IPS-NIHi7 (cell line): ENCODE measurements at regions not wholly inside any gene's neighbourhood (a gene's known extent, or its start where the extent isn't known, plus 50 kb on each side); places are given as distances from the start of the nearest gene placed in this dataset.
A peak's percentile ranks its signal among the peaks of the same experiment; 100 is the strongest.
"Not testable (repeated sequence)": the region's sequence is repeated elsewhere in the genome, so short reads cannot be mapped to it uniquely, and the experiment has no call there.

Experiments
- DNase-seq: peaks from one replicate; pipeline ENCODE4 v3.0.0; 2012; ENCODE audit warnings: mixed read lengths; ENCODE audit errors: extremely low spot score

DNA sequence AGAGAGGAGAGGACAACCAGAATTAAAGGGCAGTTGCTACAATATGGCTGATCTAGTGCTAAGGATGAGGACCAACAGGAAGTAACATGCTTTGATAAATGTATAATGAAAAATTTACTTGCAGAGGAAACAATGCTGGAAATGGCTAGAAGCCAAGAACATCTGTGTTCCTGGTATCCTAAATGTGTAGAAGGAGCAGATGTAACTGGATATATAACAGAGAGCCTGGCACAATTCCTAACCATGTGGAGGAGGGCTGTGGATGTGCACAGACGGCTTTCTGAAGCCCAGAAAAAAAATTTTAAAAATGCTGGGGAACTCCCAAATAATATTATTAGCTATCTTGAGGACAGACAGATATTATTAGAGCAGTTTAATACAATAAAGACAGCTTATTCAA is 159.4 kb upstream of the GBE1 start:
- DNase-seq: no peak

DNA sequence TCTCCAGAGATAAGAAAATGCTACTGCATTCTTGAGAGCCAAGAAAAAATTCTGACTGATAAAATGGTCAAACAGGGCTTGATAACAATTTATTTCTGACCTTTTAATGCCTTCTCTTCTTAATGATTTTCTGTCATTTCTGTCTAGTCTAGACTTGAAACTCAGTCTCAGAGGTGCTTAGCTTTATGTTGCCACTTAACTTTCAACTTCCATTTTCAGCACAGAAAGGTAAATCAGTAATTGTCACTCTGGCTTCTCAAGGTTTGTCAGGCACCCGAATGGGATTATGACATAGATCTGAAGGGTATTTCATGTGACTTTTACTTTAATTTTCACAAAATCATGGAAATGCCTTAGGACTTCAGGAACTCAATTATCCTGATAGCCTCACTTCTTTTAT is 155.4 kb upstream of the GBE1 start:
- DNase-seq: no peak

DNA sequence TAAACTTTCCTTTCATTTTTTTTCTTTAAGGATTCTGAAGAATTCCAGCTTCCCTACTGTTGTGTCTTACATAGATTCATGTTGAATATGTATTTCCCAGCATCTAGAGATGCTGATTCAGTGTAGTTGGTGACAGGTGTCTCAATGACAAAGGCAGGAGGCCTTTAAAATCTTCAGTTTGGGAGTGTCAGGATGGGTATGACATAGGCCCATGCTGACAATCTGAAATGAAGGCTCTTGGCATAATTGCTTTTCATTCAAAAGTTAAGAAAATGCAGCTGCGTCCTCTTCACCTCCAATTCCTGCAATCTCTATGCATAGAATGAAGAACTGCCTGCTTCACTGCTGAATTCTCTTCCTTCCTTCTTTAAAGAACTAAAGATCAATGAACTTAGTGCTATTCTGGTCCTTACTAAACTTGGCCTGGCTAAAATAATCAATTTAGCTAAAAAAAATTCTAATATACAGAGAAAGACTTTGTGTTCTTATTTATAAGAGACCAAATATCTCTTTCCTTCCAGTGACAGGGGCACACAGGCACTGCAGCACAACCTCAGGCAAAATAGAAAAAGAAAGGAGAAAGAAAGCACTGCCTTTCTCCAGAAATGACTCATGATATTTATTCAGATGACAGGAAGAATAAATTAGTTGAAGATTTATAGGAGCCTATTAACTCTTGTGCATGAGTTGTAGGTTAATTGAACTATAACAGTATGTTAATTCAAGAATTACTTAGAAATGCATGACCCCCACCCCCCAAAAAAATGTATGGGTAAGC is 152.6 kb upstream of the GBE1 start:
- no peak for DNase-seq

DNA sequence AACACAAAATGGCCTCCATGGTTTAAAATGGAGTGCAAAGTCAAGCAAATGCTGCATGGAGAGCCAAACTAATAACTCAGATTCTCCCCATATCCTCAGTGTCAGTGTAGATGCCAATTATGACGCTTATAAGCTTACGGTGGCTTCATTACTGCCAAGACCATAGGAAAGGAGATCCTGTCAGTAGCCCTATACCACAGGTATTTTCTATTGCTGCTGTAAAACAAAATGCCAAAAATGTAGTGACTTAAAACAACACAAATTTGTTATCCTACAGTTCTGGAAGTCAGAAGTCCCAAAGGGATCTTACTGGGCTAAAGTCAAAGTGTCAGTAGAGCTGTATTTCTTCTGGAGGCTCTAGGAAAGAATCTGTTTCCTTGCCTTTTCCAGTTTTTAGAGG is 149.8 kb upstream of the GBE1 start:
- DNase-seq: no peak

DNA sequence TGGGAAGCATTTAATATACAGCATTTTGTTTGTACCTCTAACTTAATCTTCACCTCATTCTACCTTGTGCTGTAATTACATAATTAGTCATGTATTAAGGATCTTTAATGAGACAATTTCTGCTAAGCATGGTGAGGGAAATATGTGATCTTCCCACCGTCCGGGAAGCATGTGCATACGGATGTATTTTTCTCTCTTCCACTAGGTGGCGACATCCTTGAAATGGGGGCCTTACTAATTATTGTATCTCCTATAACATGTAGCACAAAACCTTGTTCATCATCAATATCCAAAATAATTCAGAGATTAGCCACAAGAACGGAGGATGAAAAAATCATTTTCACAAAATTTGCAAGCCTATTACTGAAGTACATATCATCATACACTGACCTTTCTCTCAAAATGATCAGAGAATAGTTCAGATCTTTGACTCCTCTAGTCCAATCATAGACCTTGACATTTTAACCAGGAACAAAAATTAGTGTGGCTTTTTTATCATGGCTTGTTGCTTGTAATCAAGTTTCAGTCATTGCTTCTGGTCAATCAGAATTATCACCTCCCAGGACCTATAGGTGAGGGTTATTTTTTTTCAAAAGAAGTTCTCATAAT is 148.9 kb upstream of the GBE1 start:
- DNase-seq: peak; percentile 41

DNA sequence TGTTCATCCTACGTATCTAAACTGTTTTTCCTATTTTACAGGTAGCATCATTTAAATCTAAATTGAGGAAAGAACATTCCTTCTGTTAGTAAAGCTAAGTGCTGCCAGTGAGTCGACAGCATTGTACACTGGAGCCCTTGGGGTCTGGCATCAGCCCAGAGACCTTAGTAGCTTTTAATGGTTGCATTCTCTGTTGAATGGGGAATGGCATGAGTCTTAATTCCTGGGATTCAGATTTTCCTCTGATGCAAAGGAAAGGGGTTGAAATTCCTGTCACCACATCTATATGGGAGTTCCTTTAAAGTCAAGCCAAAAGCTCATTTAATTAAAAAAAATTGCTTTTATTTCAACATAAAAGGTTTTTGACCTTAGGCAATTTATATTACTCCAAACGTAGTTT is 148.4 kb upstream of the GBE1 start:
- DNase-seq: no peak

DNA sequence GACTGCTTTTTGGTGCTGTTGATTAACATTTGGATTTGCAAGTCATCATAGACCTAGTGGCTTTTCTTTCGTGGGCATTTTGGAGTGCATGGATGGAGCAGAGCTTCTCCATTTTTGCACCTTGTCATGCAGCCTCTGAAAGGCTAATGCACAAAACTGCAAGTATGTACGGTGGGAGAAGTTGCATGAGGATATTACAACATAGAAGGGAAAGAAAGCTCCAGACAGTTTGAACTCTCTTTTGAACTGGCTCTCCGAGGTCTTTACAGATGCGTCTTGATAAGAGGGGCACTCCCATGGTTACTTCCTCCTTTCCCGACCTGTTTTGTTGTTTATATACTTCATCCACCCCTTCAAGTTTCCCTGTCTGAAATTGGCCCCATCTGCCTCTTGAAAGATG is 147.1 kb upstream of the GBE1 start:
- DNase-seq: no peak

DNA sequence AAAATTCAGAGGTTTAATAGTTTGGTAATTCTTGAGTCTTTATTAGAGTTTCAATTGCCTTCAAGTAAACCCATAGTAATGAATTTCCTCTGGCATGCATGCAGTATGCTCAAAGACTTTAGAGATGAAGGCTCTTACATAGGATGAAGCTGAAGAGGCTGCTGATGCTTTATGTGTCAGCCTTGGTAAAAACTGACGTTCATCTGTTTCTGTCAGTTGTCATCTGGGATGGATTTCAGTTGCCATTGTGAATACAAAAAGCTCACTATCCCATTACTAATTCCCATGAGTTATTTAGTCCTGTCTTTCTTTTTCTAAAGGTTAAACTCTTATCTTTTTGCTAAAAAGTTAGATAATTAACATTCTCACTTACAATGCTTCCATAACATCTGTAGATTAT is 136.9 kb upstream of the GBE1 start:
- DNase-seq: no peak

DNA sequence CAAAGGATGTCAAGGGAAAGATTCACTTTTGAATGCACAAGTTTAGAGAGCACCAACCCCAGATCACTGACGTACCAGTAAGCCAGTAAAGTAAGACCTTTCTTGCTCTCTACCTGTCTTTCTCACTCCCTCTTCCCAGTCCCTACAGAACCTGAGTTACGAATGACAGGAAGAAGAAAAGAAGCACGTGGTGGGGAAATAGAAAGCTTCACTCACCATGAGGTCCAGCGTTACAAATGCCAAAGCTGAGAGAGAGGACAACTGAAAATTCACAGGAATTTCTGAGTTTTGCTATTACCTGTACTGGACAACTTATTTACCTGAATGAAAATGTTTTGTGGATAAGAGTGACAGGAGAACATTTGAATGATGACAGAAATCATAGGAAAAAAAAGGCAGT is 133.2 kb upstream of the GBE1 start:
- no peak for DNase-seq

DNA sequence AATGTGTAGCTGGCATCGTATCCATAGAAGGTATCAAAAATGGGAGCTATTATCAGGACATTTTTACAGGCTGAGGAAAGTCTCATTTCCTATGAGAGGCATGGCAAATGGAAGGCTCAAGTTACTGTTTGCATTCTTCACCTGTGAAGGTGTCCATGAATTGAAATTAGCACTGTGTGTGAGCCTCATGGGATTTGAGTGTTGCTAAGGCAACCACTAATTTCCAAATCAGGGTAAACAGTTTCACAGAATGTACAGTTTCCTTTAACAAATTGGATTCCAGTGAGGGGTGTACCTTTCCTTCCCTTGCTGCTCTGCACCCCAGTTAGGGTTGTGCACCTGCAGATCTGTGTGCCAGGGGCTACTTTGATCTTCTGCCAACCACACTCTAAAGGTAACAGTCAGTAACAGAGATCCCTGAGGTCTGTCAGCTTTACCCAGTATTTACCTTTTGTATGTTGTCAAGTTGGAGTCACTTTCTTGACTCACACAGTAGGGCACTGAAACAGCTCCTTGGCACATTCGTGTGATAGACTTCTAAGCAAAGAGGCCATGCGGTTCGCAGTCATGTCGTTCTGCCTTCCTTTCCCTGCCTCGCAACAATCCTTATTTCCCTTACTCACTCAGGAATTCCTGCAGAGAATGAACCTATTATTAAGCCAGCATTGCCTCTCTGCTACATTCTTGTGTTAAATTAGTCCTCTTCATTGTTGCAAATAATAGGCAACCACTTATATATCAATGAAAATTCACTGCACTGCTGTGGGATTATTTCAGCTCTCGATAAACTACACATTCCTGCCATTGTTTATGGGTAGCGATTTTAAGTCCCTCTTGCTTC is 129.8 kb upstream of the GBE1 start:
- DNase-seq: peak; percentile 11

DNA sequence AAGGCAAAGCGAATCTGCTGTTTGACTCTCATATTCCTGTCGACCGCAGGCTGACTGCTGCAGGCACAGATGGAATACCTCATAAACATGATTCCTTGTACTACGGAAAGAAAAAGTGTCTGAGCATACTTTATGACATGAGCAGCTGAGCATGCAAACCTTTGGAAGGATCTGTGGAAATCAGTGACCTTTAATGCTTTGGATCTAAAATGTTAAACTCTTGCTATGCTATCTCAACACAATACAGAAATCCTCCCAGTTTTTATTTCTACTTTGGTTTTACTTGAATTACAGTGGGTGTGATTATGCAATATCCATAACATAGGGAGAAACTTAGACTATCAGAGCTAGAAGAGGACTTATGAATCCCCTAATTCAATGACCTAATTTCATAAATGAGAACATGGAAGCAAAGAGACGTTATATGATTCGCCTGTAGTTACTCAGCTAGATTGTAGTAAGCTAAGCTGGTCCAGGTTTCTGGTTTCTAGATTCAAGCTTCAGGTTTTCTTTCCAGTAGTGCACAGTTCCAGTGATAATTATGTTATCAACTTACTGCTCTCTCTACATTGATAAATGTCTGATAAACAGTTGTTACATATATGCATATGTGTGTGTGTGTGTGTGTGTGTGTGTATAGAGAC is 127.6 kb upstream of the GBE1 start:
- no peak for DNase-seq

DNA sequence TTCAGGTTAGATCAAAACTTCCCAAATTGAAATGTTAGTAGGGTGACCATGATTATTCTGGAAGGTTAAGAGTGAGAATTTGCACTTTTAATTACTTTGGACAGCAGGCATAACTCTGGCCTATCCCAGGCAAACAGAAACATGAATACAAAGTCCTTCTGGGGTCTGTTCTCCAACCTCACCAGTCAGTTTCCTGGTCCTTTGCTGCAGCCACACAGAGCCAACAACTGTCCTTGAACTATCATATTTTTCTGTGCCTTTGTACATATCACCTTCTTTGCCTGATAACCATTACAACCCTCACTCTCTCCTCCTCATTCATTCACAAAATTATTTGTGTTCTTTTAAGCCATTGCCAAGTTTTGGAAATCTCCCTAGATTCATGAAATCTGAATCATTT is 126.0 kb upstream of the GBE1 start:
- DNase-seq: no peak

DNA sequence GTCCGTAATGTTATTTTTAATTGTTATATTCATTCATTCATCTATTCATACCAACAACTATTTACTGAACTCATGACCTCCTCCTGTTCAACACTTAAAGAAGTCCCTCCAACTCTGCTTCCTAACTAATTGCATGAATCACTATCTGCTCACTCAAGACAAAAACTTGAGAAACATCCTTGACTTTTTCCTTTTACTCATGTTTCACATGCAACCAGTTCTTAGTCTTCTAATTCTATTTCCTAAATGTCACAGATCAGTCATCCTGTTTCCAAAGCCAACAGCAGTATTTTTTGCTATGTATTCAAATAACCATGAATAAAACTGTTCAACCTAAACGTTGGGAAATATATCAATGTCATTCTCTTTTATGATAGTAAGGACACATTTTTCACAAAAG is 124.6 kb upstream of the GBE1 start:
- no peak for DNase-seq

DNA sequence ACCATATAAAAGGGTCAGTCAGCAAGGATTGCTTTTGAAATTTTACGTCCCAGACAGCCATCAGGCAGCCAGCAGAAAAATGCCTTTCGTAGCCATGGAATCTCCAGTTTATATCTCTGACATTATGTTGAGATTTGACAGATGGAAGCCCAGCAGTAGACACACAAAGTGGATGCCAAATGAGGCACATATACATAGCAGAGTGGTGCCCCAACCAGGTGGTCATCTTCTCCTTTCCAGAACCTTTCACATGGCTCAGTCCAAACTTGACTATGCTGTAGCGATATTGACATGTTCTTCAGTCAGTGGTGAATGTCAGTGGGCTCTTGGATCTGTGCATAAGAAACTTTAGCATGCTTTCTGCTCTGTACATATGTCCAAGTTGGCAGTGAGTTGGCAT is 123.3 kb upstream of the GBE1 start:
- no peak for DNase-seq

DNA sequence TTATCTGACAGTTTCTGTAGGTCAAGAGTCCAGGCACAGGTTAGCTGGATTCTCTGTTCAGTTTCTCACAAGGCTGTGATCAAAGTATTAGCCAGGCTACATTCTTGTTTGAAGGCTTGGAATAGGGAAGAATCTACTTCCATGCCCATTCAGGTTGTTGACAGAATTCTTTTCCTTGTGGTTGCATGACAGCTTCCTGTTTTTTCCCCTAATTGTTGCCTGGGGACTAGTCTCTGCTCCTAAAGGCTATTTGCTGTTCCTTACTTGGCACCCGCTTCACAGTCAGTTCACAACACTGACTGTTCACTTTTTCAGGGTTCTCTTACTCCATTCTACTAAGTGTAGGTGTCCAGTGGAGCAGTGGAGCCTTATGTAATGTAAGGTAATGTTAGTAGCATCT is 115.4 kb upstream of the GBE1 start:
- DNase-seq: no peak

DNA sequence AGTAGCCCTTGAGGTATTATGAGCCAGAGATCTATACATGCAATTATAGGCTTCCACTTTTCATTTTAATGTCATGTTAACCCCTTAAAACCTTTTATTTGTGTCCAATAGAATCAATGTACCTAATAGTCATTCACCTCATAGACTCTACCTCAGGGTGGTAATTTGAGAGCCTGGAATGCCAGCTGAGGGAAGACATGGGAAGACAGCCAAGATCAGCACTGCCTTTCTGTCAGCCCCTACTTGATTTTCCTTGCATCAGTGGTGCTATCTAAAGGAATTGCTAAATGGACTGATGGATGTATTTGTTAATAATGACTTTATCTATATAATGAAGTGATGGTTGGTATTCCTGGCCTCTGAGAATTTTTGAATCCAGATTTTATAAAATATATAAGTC is 113.3 kb upstream of the GBE1 start:
- DNase-seq: no peak

DNA sequence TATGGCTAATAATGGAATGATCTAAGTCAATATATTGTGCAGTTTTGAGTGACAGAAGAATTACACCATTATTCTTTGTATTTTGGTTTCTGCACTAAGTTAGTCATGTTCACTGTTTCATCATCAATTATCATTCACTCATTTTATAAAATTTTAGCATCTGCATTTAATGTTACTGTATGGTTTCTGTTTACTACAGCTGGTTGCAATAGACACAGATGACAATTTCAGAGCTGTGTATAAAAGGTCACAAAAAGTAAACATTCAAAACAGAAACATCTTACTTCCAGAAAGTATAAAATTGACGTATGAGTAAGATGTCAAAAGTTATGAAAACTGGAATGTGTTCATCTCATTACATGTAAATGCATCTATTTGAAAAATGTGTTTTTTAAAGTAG is 111.1 kb upstream of the GBE1 start:
- no peak for DNase-seq

DNA sequence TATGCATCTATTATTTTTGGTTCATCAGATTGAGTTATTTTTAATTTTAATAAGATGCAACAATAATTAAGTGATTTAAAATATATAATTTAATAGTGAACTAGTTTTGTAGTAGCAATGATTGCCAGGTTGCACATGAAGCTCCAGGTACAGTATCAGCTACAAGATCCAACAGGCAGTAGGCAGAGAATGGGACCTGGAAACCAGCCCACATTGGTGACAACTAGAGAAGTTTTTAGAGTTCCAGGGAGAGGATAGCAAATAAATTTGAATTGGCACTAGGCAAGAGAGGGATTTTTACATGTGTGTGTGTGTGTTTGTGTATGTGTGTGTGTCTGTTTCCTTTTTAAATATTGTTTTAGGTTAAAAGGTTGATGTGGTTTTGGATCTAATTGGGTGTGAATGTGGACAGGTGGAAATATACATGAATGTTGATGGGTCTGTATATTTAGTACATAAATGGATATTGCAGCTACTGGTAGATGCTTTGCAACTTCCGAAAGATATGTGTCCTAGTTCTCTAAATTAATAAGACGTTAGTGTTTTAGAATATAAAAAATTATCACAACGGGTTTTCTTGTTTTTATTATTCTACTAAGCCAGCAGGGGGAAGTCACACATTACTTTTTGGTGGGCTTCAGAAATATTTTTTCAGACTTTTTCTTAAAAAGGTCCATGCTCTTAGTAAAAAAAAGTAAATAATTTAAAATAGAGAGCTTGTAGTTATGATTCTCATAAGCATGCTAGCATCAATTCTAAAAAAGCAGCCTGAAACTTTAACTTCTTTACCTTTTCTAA is 110.1 kb upstream of the GBE1 start:
- DNase-seq: no peak

DNA sequence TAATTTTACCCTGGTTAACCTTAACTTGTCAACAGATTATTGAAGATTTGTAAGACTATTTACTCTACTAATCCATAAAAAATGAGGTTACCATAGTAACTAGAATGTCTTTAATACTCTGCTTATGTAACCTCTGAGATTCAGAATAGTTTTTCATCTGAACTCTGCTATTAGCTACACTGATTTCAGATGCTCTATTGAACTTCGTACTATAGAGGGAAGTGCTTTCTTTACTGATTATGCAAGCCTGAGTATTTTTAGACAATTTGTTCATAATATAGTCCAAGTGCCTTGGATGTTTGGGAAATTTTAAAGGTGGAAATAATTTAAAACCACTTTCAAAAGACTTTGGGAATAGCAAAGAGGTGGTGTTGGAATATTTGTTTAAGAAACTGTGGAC is 107.9 kb upstream of the GBE1 start:
- DNase-seq: no peak

DNA sequence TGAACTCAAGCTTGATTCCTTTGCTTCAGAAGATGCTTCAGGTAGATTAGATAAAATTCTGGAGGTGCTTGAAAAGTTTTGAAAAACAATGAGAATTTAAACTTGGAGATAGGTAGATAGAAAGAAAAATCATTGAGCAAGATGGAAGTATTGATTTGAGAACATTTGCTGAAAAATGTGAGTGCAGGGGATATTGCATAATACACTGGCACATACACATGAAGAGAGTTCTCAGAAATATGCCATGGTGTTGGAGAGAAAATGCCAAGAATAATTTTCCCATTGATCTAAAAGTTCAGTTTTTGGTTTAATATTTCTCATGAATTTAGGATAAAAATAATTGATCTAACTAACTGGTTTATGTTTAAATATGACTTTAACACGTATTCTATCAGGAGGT is 107.2 kb upstream of the GBE1 start:
- DNase-seq: no peak

DNA sequence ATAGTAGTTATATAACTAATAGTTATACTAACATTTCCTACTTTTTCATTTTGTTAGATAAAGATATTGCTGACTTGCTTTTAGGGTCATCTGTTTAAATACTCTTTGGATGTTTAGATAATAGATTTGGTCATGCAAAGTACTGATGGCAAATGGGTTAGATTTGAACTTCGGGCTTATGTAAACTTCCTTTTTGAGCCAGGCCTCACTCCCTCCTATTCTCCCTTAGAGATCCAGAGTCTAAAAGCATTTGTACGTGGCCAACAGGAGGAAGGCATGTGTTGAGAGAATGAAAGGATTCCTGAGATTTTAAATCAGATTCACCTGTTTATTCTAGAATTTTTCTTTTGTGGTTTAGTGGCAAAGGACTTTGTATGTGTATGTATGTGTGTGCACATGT is 106.4 kb upstream of the GBE1 start:
- no peak for DNase-seq

DNA sequence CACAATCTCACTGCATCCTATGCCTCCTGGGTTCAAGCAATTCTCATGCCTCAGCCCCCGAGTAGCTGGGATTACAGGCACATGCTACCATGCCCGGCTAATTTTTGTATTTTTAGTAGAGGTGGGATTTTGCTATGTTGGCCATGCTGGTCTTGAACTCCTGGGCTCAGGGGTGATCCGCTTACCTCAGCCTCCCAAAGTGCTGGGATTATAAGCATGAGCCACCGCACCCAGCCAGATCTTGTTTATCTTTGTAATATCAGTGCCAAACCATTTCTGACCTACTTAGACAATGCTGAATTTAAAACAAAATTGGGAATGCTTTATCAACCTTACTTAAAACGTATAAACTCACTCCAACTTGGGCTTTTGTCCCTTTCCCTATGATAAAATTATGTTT is 103.7 kb upstream of the GBE1 start:
- not testable (repeated sequence) for DNase-seq
